NCI-H187 treated with DMSO at 0.1 percent for 48 hours (cell line): ENCODE measurements at regions not wholly inside any gene's neighbourhood (a gene's known extent, or its start where the extent isn't known, plus 50 kb on each side); places are given as distances from the start of the nearest gene placed in this dataset.
"Not testable (repeated sequence)": the region's sequence is repeated elsewhere in the genome, so short reads cannot be mapped to it uniquely, and the experiment has no call there.

Source experiments
- DNase-seq: peaks from one replicate; lab custom pipeline; 2025; lab: John Stamatoyannopoulos, UW

- DNase-seq, result not testable (repeated sequence)
These were observed 325.4 kb downstream of the PPP1R3A start for GRCh38 chr7:113593455-113593854.

DNA sequence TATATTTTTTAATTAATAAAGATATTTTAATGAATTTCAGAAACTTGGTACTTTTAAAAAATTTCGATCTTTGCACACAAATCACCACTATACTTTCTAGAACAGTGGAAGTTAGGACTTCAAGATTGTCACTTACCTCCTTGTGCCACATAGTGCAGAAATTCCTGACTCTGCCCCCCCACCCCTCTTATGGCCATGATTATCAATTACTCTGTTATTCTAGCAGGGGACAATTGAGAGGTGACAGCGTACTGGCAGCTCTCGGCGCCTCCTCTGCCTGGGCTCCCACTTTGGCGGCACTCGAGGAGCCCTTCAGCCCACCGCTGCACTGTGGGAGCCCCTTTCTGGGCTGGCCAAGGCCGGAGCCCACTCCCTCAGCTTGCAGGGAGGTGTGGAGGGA is 325.9 kb downstream of the PPP1R3A start:
- DNase-seq, result not testable (repeated sequence)

- DNase-seq, result no peak
These were observed 336.3 kb downstream of the PPP1R3A start for GRCh38 chr7:113582471-113582870.

GRCh38 chr7:113563257-113563656 is 355.6 kb downstream of the PPP1R3A start:
- DNase-seq, result not testable (repeated sequence)

- DNase-seq, result no peak
These were observed 356.0 kb downstream of the PPP1R3A start for GRCh38 chr7:113562801-113563200.

DNA sequence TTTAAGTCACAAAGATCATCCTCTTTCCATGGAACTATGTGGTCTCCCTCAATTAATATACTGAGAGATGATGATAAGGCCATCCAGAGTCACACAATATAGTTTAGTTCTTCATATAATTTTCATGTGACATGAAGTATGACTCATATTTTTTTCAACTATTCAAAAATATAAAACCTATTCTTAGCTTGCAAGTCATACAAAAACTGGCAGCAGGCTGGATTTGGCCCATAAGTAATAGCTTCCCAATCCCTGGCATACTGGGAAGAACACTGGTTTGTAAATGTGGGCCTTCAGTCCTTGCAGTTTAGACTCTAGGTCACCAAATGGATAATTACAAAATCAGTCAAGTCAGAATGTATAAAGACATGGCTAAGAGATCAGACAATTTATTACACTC is 356.6 kb downstream of the PPP1R3A start:
- DNase-seq, result no peak

- DNase-seq, result no peak
These were observed 357.4 kb downstream of the PPP1R3A start for GRCh38 chr7:113561446-113561845.

DNA sequence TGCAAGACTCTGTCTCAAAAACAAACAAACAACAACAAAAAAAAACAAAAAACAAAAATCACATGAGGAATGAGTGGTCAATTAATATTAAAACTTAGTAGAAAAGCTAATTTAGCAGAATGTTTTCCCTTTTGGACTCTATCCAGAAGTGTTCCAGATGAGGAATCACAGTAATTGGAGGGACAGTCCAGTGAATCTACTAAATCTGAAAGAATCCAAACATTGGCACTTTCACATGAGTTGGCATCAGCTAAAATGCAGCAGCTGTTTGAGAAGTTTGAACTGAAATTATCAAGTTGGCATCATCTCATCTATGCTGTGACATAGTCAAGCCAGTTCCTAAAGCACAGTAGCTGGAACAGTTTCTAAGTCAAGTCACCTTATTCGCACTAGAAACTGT is 367.8 kb downstream of the PPP1R3A start:
- no peak for DNase-seq

GRCh38 chr7:113548561-113548960 is 370.2 kb downstream of the PPP1R3A start:
- no peak for DNase-seq

DNA sequence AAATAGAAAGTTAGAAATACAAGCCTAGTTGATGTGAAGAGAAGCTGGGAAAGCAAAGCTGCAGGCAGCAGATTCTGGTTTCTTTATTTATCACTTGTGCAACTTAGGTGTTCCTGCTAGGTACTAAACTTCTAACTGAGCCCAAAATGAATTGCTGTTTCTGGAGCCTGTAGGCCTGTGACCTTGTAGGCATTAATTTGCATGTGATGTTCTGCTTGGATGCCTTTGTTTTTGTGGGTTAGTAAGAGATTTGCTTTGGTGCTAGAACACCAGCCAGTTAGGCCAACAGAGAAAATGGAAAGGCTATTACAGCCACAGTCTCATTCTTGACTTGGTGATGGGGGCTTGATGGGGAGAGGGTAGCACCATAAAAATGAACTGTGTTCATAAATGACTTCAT is 370.7 kb downstream of the PPP1R3A start:
- no peak for DNase-seq

- DNase-seq, result no peak
These were observed 397.3 kb downstream of the PPP1R3A start for GRCh38 chr7:113521468-113521867.

- no peak for DNase-seq
These were observed 399.3 kb downstream of the PPP1R3A start for GRCh38 chr7:113519472-113519871.

DNA sequence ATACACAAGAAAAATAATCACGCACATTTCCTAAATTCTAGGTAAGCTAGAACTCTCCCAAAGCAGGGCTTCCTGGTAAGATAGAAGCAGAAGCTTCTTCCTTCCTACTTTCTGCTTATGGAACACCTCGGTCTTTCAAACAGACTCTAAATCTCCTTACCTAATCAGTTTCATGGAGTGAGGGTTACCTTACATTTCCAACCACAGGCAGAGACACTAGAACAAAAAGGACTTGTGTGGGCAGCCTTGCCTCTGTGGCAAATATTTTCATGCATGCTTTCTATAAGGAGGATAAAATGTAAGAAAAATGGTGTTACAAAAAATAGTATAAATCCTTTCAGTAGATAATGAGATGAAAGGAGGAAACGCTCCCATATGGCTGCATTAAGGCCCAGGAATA is 386.3 kb upstream of the SMIM30 start:
- DNase-seq, result no peak

GRCh38 chr7:113504142-113504541 is 385.8 kb upstream of the SMIM30 start:
- DNase-seq, result no peak

DNA sequence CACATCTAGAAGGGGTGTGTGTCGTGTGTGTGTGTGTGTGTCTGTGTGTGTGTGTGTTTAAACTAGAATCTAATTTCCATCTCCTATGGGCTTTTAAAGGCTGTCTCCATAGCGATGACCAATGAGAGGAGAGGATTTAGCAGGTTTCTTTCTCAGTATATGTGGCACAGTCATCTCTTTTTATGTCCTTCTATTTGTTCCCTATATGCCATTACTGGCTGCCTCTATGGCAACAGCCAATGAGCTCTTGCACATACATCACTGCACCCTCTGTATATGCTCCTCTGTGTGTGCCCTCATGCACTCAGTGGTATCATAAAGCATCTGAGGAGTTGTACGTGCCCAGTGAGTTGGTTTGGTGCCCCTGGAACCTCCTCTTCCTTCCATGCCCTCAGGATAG is 378.2 kb upstream of the SMIM30 start:
- DNase-seq, result not testable (repeated sequence)

GRCh38 chr7:113494797-113495566 is 376.6 kb upstream of the SMIM30 start:
- DNase-seq, result not testable (repeated sequence)

DNA sequence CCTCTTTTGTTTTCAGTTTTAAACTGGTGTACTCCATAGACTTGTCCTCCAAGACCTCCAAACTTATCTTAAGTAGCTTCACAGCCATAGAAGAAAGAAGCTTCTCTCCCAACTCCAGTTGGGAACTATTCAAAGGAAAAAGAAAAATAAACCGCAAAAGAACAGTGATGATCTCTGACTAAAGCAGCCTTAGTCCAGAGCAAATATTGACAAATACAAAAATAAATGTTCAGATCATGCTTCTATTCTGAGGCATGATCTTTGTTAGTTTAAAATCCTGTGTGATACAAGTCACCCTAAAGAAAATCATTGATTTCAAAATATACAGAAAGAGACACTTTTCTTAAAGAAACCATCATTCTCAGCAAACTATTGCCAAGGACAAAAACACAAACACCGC is 373.0 kb upstream of the SMIM30 start:
- DNase-seq, result no peak

GRCh38 chr7:113487925-113488731 is 369.8 kb upstream of the SMIM30 start:
- DNase-seq, result no peak

DNA sequence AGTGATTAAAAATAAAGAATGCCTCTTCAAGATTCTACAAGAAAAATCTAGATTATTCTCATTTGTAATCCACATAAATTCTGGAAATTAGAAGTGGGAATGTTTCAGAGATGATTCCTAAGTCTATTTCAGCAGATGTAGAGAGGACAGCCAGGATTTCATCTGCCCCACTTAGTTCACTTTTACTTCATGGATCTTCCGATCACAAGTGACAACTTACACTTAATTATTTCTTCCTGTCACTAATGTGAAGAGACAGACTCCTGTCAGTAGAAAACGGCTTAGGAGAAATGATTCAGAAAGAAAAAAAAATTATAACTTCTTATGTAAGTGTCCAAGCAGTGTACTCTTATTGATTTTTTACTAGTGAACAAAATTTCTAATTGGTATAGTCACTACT is 368.2 kb upstream of the SMIM30 start:
- DNase-seq, result no peak

GRCh38 chr7:113483657-113484056 is 365.3 kb upstream of the SMIM30 start:
- no peak for DNase-seq

DNA sequence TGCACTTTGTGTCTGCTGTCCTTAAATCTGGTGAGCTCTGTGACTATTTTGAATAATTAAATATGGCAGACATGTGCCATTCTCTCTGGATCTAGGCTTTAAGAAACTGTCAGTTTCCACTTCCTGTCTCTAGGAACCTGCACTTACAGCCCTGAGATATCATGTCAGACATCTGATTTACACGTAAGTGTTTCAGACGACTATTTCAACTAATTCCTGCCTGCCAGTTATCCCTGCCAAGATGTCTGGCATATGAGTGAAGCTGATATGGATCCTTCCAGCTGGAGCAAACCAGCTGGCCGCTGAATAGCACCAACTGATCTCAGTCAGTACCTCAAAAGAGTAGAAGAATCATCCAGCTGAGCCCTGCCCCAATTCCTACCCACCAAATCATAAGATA is 362.2 kb upstream of the SMIM30 start:
- no peak for DNase-seq

GRCh38 chr7:113464096-113464855 is 345.9 kb upstream of the SMIM30 start:
- DNase-seq, result no peak

DNA sequence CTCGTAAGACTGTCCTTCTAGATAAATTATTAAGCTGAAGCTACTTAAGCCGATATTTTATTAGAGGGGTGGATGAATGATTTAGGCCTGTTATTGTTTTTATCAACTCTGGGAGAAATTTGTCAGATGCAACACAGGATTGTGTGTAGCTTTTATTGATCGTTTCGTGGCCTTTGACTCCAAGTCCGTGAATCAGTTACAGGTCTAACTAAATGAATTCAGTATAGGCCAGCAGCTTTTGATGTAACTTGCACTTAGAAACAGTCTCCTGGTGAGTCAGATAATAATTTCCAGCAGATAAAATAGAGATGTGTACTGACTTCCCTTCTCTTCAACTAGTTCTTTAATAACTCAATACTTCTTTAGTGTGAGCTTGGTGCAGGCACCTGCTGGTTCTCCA is 341.7 kb upstream of the SMIM30 start:
- no peak for DNase-seq
